ENCODE measurements at regions not wholly inside any gene's neighbourhood (a gene's known extent, or its start where the extent isn't known, plus 50 kb on each side); places are given as distances from the start of the nearest gene placed in this dataset.

DNA sequence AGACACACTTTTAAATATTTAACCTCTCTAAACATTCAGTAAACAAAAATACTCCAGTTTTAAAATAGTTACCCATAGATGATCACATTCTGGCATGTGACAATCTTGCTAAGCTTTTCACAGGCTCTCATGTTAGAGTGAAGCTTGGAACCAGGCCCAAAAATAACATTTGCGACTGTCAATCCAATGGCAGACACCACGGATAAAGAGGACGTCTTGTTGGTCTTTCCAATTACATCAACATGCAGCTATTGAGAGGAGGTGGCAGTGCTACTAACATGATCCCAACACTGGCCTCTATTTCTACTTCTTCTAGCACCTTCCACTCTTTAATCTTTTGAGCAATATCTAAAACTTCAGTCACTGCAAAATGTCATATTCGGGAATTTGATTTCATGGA is 970.8 kb upstream of the TENM3 start:
- TF ChIP-seq, protein P1, sequence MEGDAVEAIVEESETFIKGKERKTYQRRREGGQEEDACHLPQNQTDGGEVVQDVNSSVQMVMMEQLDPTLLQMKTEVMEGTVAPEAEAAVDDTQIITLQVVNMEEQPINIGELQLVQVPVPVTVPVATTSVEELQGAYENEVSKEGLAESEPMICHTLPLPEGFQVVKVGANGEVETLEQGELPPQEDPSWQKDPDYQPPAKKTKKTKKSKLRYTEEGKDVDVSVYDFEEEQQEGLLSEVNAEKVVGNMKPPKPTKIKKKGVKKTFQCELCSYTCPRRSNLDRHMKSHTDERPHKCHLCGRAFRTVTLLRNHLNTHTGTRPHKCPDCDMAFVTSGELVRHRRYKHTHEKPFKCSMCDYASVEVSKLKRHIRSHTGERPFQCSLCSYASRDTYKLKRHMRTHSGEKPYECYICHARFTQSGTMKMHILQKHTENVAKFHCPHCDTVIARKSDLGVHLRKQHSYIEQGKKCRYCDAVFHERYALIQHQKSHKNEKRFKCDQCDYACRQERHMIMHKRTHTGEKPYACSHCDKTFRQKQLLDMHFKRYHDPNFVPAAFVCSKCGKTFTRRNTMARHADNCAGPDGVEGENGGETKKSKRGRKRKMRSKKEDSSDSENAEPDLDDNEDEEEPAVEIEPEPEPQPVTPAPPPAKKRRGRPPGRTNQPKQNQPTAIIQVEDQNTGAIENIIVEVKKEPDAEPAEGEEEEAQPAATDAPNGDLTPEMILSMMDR (IDR thresholded peaks at IDR 0.05 in 4 of 5, conservative IDR thresholded peaks at IDR 0.05 in 1 of 5): no peak
- TF ChIP-seq POLR2A (IDR thresholded peaks at IDR 0.05): no peak

Measured in gastrocnemius medialis (tissue), 4 donors.